Inferior parietal cortex (tissue), 1 donor: ENCODE measurements at regions not wholly inside any gene's neighbourhood (a gene's known extent, or its start where the extent isn't known, plus 50 kb on each side); places are given as distances from the start of the nearest gene placed in this dataset.

Experiments
- DNase-seq: peaks from one replicate; pipeline ENCODE4 v3.0.0-alpha.2; 2016; ENCODE audit errors: extremely low spot score

DNA sequence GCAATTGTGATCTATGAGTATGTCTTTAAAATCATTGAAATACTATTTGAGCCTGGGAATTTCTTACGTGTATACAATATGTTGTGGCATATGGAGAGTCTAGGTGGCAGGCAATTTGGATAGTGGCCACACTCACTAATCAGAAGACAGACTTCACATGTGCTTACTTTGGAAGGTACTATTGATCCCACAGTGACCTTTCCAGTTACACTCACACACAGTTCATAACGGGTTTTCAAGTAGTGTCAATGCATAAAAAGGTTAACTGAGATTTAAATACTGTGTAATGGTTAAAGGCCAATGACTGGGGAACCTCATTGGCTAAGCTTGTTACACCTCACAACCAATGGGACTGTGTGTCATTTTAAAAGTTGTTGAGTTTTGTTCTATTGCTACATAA is 783.2 kb downstream of the RPA4 start:
- DNase-seq, result no peak

DNA sequence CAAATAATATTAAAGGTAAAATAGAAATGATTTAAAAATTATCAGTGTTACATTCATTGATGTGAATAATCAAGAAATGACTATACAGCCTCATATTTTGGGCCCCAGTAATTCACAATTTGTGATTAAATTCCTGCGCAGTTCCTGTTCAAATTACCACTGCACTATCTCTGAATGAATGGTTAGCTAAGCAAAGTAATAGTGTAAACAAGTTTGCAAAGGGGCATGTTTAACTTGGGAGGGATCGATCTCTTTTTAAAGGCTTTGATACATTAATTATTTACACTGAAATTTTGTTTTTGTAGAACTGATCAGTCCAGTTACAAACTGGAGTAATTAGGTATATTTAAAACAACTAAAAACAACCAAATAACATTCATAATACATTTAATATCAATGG is 784.4 kb downstream of the RPA4 start:
- no peak for DNase-seq

DNA sequence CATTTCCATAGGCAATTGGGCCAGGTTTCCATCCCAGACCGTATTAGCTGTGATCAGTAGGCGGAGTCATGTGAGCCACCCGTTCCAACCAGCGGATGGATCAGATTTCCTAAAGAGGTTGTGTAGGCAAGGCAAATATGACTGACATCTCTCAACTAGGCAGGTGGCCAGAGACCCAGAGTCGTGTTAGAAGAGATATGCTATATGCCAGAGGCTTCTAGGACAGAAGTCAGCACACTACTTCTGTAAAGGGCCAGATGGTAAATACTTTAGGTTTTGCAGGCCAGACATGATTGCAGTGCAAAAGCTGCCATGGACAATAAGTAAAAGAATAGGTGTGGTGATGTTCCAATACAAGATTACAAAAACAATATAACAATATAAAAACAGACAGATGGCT is 788.4 kb downstream of the RPA4 start:
- no peak for DNase-seq

DNA sequence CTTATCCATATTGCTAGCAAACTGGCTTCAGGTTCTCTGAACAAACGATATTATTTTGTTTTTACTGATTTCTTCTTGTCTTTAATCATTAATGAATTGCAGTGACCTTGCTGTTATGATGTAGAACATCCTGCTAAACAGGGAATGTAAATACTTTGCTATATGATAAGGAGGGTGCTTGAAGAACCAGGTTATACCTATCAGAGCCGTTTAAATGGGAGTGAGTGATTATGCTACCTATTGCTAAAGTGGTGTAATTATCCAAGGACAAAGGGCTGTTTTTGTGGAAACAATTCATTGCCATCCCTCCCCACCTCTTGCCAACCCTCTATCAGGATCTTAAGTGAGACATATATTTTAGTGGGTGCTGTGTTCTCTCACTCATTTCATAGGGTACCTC is 788.9 kb downstream of the RPA4 start:
- DNase-seq, result no peak

DNA sequence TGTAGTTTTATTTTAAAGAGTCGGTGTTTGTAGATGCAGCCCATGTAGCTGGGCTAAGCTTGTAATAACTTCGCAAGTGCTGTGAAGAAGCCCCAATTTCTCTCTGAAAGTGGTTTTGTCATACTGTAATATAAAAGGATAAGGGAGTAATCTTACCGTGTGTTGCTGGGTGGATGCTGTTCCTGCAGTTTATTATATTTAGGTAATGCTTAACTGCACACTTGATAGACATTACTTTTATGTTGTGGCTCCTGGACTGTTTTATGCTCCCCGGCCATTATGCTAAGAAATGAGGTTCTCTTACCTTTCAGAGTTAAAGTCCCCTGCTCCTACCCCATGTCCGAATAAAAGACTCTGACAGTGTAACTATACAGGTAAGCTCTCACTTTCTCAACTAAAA is 789.4 kb downstream of the RPA4 start:
- DNase-seq, result no peak

DNA sequence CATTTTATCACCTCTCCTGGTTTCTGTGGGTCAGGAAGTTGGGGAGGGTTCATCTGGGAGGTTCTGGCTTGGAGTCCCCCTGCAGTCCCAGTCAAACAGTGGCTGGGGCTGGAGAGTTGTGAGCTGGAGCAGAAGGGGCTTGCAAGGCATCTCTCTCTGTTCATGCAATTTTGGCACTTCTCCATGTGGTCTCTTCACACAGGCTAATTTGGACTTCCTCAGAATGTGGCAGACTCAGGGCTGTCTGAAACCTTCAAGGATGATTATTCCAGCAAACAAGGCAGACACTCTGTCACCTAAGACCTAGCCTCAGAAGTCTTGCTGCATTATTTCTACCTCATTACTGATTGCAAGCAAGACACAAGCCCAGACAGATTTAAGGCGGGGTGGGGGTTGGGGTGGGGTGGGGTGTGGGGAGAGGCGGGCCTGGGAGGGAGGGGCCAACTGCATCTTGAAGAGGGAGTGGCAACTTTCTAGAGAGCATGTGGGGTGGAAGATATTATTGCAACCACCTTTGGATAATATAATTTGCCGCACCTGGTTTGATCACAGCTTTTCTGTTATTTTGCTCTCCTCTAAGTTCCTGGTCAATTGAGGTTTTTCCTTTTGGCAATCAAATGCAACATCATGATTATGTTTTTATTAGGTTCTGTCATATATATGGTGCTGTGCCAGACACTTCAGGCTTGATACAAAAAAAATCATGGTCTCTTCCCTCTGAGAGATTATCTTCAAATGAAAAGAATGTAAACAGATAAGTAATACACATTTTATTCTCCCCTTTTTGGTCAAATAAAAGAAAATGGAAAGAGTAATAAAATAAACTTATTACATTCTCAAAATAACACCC is 799.5 kb downstream of the RPA4 start:
- DNase-seq, result no peak

DNA sequence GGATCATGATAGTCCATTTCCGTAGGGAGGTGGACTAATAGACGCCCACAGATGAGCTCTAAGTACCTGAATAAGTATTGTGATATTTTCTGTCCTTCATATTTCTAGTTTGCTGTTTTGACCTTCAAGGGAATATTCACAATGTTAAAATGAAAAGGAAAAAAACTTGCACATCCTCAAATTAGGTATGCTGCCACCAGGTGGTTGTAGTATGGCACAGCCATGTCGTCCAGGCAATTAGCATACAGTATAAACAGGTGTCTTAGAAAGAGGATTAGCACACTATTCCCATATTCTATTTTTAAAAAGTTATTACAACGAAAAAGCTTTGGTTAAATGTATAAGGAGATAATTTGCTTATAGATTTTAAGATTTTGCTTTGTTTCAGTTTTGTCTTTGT is 802.0 kb downstream of the RPA4 start:
- peak; percentile 2 for DNase-seq

DNA sequence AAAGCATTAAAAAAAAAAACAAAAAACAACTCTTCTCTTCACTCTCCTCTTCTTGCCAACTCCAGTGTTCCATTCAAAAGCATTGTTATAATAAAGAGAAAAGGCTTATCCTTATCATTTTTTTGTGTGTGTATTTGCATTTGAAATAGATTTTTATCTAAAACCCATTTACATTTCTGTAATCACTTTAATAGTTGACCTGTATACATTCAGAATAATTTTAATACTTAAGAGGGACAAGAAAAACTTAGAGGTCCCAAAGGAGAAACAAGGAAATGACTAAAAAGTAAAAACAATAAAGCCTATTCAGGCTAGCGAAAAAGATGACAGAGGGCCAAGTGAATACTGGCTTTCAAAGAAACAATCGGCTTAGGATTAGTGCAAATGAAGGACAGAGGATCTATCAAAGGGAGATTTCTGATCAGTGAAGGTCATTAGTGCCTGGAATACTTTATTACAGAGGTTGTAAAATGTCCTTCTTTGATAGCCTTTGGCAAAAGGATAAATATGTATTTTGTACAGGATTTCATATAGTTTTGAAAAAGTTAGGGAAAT is 808.3 kb downstream of the RPA4 start:
- DNase-seq, result no peak

DNA sequence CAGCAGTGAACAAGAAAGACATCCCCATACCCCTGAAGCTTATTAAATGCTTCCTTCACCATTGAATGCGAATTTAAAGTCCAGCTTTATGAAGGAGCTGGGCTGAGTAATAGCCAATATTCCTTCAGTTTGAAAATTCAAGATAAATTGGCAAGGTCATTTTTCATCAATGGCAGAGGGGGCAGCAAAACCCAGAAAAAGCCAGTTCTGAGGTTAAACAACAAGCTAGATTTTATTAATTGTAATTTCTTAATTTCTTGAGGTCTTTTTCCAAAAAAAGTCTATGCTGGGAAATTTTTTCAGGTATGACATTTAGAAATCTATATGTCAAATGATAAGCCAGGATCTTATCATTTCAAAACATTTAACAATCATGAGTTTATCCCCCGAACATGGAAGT is 808.9 kb downstream of the RPA4 start:
- no peak for DNase-seq

DNA sequence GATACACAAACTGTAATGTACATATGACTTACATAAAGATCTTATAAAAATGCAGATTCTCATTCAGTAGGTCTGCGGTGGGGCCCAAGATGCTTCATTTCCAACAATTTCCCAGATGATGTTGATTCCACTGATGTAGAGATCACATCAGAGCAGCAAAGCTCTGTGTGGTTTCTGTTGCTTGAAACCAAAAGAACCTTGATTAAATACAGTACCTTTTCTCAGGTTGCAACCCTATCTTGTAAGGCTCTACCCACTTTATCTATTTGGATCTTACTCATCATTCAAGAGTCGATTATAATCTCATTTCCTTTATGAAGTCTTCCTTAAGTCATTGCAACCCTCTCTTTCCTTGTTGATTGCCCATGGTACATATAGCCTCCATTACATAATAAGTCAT is 816.8 kb downstream of the RPA4 start:
- no peak for DNase-seq

DNA sequence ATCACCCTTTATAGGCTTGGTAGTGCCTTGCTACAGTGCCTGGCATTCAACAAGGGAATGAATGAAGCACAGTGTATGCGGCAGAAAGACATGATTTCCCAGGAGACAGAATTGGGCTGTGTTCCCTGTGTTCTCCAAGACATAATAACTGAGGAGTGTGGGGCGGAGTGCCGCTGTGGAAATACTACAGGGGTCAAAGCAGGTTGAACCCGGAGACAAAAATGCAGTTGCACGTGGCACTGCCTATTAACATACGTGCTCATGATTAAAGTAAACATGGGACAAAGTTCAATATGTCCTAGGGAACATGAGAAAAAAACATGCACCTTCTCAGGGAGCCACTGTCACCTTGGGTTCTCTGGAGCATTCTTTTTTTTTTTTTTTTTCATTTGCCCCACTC is 820.8 kb downstream of the RPA4 start:
- no peak for DNase-seq

DNA sequence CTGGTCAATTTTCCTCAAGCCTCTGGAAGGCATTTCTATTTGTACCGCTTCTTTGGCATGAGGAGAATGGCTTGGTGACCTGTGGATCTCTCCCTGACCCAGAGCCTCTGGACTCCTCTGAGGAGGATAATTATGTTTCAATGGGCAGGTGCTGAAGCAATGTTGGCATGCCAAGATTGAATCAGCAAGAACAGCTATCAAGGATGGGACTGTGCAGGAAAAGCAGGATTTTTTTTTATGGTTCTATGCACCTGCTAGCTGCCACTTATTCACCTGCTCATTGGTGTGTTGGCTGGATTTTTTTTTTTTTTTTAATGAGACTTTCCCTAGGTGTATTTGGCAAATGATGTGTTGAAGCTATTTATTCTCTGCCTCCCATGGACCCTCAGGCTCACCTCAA is 821.2 kb downstream of the RPA4 start:
- no peak for DNase-seq

DNA sequence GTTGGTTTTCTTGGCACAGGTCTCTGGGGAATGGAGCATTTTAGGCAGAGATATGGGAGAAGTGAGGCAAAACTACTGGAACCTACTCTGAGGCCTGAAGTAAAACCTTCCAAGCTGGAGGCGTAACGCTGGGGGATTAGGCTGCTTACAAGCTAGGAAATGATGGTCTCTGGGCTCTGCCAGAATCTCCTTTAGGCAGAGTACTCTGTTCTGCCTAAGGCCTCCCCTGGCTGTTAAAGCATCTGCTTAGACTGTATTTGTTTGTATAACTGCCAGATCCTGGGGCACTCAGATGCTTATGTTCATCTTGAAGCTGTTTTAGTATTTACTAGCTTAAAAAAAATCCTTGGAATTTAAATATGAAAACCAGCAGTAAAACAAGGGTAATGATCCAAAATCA is 822.2 kb downstream of the RPA4 start:
- no peak for DNase-seq

DNA sequence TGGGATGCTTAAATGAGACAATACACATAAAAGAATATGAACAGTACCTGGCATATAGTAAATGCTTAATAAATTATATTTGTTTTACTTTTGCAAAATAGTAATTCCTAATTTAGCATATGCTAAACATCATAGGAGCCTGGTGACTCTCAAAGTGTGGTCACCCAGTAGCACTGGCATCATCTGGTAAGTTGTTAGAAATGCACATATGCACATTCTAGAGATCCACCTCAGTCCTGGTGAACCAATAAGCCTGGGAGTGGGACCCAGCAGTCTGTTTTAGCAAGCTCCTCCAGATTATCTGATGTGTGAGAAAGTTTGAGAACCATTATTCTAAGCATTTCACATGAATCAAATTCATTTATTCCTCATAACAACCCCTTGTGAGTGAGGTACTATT is 830.4 kb downstream of the RPA4 start:
- DNase-seq, result no peak

DNA sequence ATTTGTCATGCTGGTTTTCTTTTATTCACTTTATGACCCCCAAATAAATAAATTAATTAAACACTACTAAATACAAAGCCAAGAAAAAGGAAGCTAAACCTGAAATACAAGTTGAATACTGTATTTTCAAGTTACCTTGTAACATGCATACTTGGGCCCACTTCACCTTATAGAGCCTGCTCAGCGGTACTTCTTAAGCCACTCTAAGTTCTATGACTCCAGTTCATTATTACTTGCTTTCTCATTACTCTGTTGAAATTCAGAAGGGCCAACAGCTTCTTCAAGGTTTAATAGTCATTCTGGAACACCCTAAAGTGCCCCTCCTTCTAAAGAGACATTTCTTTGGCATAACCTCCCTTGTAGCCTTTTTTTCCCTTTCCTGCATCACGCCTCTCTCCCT is 844.5 kb downstream of the RPA4 start:
- no peak for DNase-seq

DNA sequence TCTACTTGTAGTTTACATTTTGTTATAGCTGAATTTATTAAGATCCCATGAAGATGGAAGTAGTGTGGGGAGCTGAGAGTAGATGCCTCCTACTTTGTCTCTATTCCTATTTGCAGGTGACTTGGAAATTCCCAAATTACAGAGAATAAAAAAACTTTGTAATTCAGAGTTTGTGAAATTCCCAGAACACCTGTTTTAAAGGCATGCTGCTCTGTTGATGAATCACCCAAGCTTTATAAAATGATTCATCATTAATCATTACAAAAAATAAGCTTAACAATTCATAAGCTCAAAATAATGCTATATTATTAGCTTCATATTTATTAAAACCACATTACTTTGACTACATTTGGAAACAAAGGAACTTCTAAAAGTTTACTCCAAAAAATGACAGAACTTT is 856.3 kb downstream of the RPA4 start:
- DNase-seq, result no peak

DNA sequence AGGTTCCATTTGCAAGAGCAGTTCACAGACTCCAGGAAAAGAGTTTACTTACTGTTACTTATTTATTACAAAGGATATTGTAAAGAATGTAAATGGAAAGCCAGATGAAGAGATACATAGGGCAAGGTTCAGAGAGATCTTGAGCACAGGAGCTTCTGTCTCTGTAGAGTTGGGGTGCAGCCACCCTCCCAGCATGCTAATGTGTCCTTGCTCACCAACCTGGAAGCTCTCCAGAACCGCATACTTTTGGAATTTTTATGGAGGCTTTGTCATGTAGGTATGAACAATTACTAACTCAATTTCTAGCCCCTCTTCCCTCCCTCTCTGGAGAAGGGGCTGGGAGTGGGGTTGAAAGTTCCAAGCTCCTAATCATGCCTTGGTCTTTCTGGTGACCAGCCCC is 857.2 kb downstream of the RPA4 start:
- no peak for DNase-seq

DNA sequence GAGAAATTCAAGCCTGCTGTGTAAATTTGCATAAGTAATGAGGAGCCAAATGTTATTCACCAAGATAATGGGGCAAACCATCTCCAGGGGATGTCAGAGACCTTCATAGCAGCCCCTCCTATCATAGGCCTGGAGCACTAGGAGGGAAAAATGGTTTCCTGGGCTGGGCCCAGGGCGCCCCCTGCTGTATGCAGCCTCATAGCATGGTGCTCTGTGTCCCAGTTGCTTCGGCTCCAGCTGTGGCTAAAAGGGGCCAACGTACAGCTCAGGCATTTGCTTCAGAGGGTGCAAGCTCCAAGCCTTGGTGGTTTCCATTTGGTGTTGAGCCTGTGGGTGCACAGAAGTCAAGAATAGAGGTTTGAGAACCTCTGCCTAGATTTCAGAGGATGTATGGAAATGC is 859.3 kb downstream of the RPA4 start:
- no peak for DNase-seq

DNA sequence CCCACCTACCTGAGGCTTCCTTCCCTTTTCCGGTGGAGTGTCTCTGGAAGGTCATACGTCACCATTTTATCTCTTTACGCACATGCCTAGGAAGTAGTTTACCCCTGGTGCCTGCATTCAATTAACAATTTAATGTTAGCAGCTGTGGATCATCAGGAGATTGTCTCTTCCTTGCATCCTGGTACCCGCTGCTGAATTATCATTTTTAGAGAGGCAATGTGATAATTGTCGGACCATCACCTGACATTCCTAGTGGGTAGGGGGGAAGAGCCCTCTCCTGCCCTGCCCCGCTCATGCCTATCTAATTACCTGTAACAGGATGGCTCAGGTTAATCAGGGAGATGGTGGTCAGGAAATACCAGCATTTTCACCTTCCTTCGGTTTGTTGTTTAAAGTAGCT is 863.6 kb downstream of the RPA4 start:
- DNase-seq, result no peak

DNA sequence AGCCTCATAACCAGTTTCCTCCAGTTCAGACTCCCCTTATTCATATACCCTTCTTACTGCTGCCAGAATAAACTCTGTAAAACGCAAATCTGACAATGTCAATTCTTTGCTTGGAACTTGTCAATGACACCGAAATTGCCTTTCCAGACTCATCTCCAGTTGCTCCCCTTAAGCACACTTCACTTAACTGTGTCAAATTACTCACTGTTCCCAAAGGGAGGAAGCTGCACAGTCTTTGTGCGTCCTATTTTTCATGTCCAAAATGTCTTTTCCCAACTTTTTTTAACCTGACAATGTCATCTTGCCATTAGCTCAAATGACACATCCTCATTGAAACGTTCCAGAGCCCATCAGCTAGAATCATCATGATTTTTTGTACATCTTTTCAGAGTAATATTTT is 867.3 kb downstream of the RPA4 start:
- no peak for DNase-seq

DNA sequence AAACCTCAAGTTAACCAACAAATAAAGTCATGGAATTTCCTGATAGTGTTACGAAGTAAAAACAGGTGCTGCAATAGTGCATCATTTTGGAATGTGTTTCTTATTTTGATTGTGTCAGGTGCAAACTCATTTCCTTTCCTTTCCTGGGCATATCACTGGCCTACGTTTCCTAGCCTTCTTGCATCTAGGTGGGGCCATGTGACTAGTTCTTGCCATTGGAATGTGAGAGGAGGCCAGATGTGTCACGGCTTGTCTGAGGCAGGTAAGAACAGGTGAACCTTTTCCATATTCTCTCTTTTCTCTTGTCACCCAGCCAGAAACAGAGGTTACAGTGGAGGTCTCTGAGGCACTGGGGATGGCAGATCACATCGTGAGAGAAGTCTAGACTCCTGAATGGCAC is 868.0 kb downstream of the RPA4 start:
- no peak for DNase-seq

DNA sequence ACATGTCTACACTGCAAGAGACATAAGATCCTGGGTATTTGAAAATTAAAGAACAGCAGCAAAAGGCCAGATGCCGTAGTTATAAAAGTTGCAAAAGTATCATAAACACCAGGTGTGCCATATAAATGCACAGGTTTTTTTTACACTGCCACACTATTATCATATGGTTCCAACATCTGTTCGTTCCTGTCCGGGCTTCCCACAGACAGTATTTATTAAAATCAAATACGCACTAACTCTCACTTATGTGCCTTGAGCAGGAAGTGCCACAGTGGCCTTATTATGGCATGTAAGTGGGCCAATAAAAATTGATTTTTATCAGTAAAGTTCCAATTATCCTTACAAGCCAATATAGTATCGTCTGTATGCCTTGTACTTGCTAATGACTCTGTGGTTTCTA is 873.2 kb downstream of the RPA4 start:
- DNase-seq, result no peak

DNA sequence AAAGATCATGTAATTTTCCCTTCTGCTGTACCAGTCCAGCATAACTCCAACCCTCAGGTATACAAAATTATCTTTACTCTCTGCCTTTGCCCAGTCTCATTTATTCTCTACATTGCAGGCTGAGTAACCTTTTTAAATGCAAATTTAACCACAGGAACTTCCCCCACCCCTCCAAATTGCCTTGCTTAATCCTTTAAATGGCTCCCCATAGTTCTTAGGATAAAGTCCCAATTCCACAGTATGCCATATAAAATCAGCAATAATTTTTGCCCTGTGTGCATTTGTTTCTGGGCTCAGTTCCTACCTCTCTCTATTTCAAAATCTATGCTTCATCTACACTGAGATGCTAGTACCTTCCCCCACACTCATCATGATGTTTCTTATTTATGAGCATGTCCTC is 879.7 kb downstream of the RPA4 start:
- DNase-seq, result no peak

DNA sequence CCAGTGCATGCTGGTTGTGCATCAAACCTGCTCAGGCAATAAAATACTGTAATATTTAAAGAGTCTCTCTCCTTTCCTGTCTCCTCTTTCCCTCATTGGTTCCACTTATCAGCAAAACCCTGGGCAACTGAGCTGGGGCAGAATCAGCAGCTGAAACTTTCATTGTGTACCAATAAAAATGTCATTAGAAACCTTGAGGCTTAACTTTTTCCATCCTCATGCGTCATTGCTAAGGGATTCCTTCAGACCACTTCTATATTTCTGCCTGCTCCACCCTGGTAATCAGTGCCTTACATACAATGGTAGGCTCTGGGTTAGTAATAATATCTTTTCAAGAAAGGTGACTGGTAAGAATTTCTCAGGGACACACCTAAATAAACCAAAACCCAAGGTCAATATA is 880.3 kb downstream of the RPA4 start:
- DNase-seq, result no peak
